Effector memory CD4-positive, alpha-beta T cell (primary cell): ENCODE measurements at regions not wholly inside any gene's neighbourhood (a gene's known extent, or its start where the extent isn't known, plus 50 kb on each side); places are given as distances from the start of the nearest gene placed in this dataset.

ENCODE experiments used
- DNase-seq, 3 donors: peaks; one replicate each; pipeline ENCODE4 v3.0.0-alpha.2; 2020
- H3K27ac ChIP-seq: 2 replicates; pipeline ENCODE4 v1.7.0; 2013; ENCODE audit warnings: mild to moderate bottlenecking, low read length, moderate library complexity; ENCODE audit not compliant: insufficient read depth, poor library complexity, severe bottlenecking
- H3K27me3 ChIP-seq: replicated peaks from 2 replicates; pipeline ENCODE4 v1.7.0; 2013; ENCODE audit warnings: mild to moderate bottlenecking, low read length; ENCODE audit not compliant: insufficient read depth, control insufficient read depth, poor library complexity, severe bottlenecking
- H3K36me3 ChIP-seq: 2 replicates; pipeline ENCODE4 v1.7.0; 2013; ENCODE audit warnings: mild to moderate bottlenecking, low read length, moderate library complexity; ENCODE audit not compliant: control insufficient read depth, insufficient read depth
- H3K4me1 ChIP-seq: 2 replicates; pipeline ENCODE4 v1.7.0; 2013; ENCODE audit warnings: low read length, mild to moderate bottlenecking; ENCODE audit not compliant: control insufficient read depth, insufficient read depth, poor library complexity, severe bottlenecking
- H3K4me3 ChIP-seq: 2 replicates; pipeline ENCODE4 v1.7.0; 2013; ENCODE audit warnings: low read length, low read depth, mild to moderate bottlenecking; ENCODE audit not compliant: insufficient read depth, poor library complexity, severe bottlenecking
- H3K9me3 ChIP-seq: 2 replicates; pipeline ENCODE4 v1.7.0; 2013; ENCODE audit warnings: mild to moderate bottlenecking, low read length, moderate library complexity; ENCODE audit not compliant: control insufficient read depth

- no peak for DNase-seq
- peaks cover 6% of the 10 kb centered on the region for H3K4me1 ChIP-seq
- H3K9me3 ChIP-seq = no peaks in the 10 kb centered on the region
- H3K4me3 ChIP-seq = no peak overlapping the region
- H3K27me3 ChIP-seq = no peaks in the 10 kb centered on the region
- no peaks in the 10 kb centered on the region for H3K36me3 ChIP-seq
- no peak overlapping the region for H3K27ac ChIP-seq
Measured at GRCh38 chr11:95341221-95341620, 110.2 kb upstream of the SESN3 start.

- Histone ChIP-seq H3K36me3 (no peaks in the 10 kb centered on the region), H3K27me3 (no peaks in the 10 kb centered on the region), H3K9me3 (no peaks in the 10 kb centered on the region), H3K4me3 (no peak overlapping the region), H3K27ac (no peak overlapping the region), H3K4me1 (peaks cover 6% of the 10 kb centered on the region)
- DNase-seq = no peak
Measured at GRCh38 chr11:95339086-95339901, 108.3 kb upstream of the SESN3 start.

- Histone ChIP-seq H3K27me3 (no peaks in the 10 kb centered on the region), H3K9me3 (no peaks in the 10 kb centered on the region), H3K4me3 (no peak overlapping the region), H3K27ac (no peak overlapping the region), H3K4me1 (peaks cover 6% of the 10 kb centered on the region), H3K36me3 (no peaks in the 10 kb centered on the region)
- no peak for DNase-seq
Measured at GRCh38 chr11:95338430-95338991, 107.5 kb upstream of the SESN3 start.

- Histone ChIP-seq H3K4me3 (peak overlapping the region; percentile 29), H3K4me1 (peaks cover 6% of the 10 kb centered on the region), H3K36me3 (no peaks in the 10 kb centered on the region), H3K27ac (no peak overlapping the region), H3K27me3 (no peaks in the 10 kb centered on the region), H3K9me3 (no peaks in the 10 kb centered on the region)
- DNase-seq = no peak
Measured at GRCh38 chr11:95337972-95338429, 107.0 kb upstream of the SESN3 start.

GRCh38 chr11:95337175-95337957, 106.4 kb upstream of the SESN3 start:
- H3K4me1 ChIP-seq = peaks cover 6% of the 10 kb centered on the region
- peak in 2 of 3 donors; percentile 5 to 6 for DNase-seq
- H3K4me3 ChIP-seq = peak overlapping the region; percentile 29
- no peaks in the 10 kb centered on the region for H3K36me3 ChIP-seq
- H3K9me3 ChIP-seq = no peaks in the 10 kb centered on the region
- H3K27me3 ChIP-seq = no peaks in the 10 kb centered on the region
- peak overlapping the region; percentile 48 for H3K27ac ChIP-seq

GRCh38 chr11:95335989-95336388, 105.0 kb upstream of the SESN3 start:
- Histone ChIP-seq H3K4me3 (no peak overlapping the region), H3K9me3 (no peaks in the 10 kb centered on the region), H3K36me3 (no peaks in the 10 kb centered on the region), H3K27ac (no peak overlapping the region), H3K27me3 (no peaks in the 10 kb centered on the region), H3K4me1 (peaks cover 6% of the 10 kb centered on the region)
- DNase-seq = no peak

GRCh38 chr11:95331161-95331560, 100.2 kb upstream of the SESN3 start:
- Histone ChIP-seq H3K36me3 (no peaks in the 10 kb centered on the region), H3K4me1 (peaks cover 2% of the 10 kb centered on the region), H3K27me3 (no peaks in the 10 kb centered on the region), H3K4me3 (no peak overlapping the region), H3K27ac (no peak overlapping the region), H3K9me3 (no peaks in the 10 kb centered on the region)
- DNase-seq = no peak

GRCh38 chr11:95330302-95330701, 99.3 kb upstream of the SESN3 start:
- no peak overlapping the region for H3K27ac ChIP-seq
- no peaks in the 10 kb centered on the region for H3K27me3 ChIP-seq
- no peaks in the 10 kb centered on the region for H3K36me3 ChIP-seq
- no peak for DNase-seq
- H3K4me3 ChIP-seq = no peak overlapping the region
- peaks cover 2% of the 10 kb centered on the region for H3K4me1 ChIP-seq
- no peaks in the 10 kb centered on the region for H3K9me3 ChIP-seq

- H3K4me3 ChIP-seq = no peak overlapping the region
- peaks cover 2% of the 10 kb centered on the region for H3K4me1 ChIP-seq
- no peaks in the 10 kb centered on the region for H3K9me3 ChIP-seq
Measured at GRCh38 chr11:95327273-95327948, 96.4 kb upstream of the SESN3 start.

More at GRCh38 chr11:95327273-95327948, 96.4 kb upstream of the SESN3 start:
- no peak overlapping the region for H3K27ac ChIP-seq
- no peaks in the 10 kb centered on the region for H3K36me3 ChIP-seq
- no peak for DNase-seq
- no peaks in the 10 kb centered on the region for H3K27me3 ChIP-seq
